SU-DHL-6 (cell line): ENCODE measurements at regions not wholly inside any gene's neighbourhood (a gene's known extent, or its start where the extent isn't known, plus 50 kb on each side); places are given as distances from the start of the nearest gene placed in this dataset.

Source experiments
- H2AFZ ChIP-seq: fragments of 200-600 bp; sonication (generic); 2 replicates; pipeline ENCODE4 v1.6.1; 2014; ENCODE audit warnings: low read depth, mild to moderate bottlenecking, moderate library complexity, mixed read lengths, antibody characterized with exemption, low read length; ENCODE audit not compliant: severe bottlenecking
- H3F3A ChIP-seq: fragments of 200-600 bp; shearing (Covaris generic); 2 replicates; pipeline ENCODE4 v1.6.0; 2016; ENCODE audit warnings: antibody characterized with exemption, mild to moderate bottlenecking; ENCODE audit not compliant: insufficient read depth
- H3K27ac ChIP-seq: fragments of 200-600 bp; sonication (generic); 2 replicates; pipeline ENCODE4 v1.5.1; 2016; ENCODE audit warnings: low read depth, mild to moderate bottlenecking, low read length, moderate library complexity, mixed read lengths
- H3K27me3 ChIP-seq: fragments of 200-600 bp; sonication (generic), shearing (Covaris generic); 2 replicates; pipeline ENCODE4 v1.6.0; 2014; ENCODE audit warnings: mild to moderate bottlenecking, low read length
- H3K36me3 ChIP-seq: fragments of 200-600 bp; sonication (generic); 2 replicates; pipeline ENCODE4 v1.6.1; 2014; ENCODE audit warnings: mild to moderate bottlenecking, low read length, mixed read lengths
- H3K4me2 ChIP-seq: fragments of 300-600, 200-600 bp; shearing (Covaris generic), sonication (generic); 2 replicates; pipeline ENCODE4 v1.6.0; 2014; ENCODE audit warnings: low read length, low read depth, mild to moderate bottlenecking; ENCODE audit not compliant: poor library complexity, severe bottlenecking
- H3K4me3 ChIP-seq: fragments of 200-600 bp; sonication (generic); 2 replicates; pipeline ENCODE4 v1.5.1; 2014; ENCODE audit warnings: antibody characterized with exemption, low read length, mild to moderate bottlenecking, mixed read lengths; ENCODE audit not compliant: insufficient read depth, poor library complexity, severe bottlenecking
- H3K79me2 ChIP-seq: fragments of 200-600 bp; sonication (generic); 2 replicates; pipeline ENCODE4 v1.6.1; 2014; ENCODE audit warnings: mild to moderate bottlenecking, low read length, moderate library complexity; ENCODE audit not compliant: insufficient read depth
- H3K9ac ChIP-seq: fragments of 200-600 bp; sonication (generic); 2 replicates; pipeline ENCODE4 v1.7.0; 2014; ENCODE audit warnings: mild to moderate bottlenecking, low read length
- H3K9me2 ChIP-seq: fragments of 200-600 bp; sonication (generic); replicated peaks from 2 replicates; pipeline ENCODE4 v1.6.1; 2014; ENCODE audit warnings: low read length; ENCODE audit not compliant: insufficient read depth
- H3K9me3 ChIP-seq: fragments of 200-600 bp; sonication (generic); 2 replicates; pipeline ENCODE4 v1.6.1; 2014; ENCODE audit warnings: low read length, mixed read lengths; ENCODE audit not compliant: insufficient read depth
- H4K20me1 ChIP-seq: fragments of 200-600 bp; sonication (generic); 2 replicates; pipeline ENCODE4 v1.6.1; 2014; ENCODE audit warnings: low read depth, mild to moderate bottlenecking, antibody characterized with exemption, low read length, moderate library complexity, mixed read lengths
- CTCF ChIP-seq: fragments of 200-600 bp; sonication (generic); IDR thresholded peaks from one replicate; pipeline ENCODE4 v1.5.1; 2017; ENCODE audit warnings: antibody characterized with exemption, mild to moderate bottlenecking, low read length, moderate library complexity; ENCODE audit not compliant: insufficient read depth, poor library complexity, severe bottlenecking
- EZH2phosphoT487 ChIP-seq: fragments of 200-600 bp; sonication (generic), shearing (Covaris generic); conservative IDR thresholded peaks from 2 replicates; pipeline ENCODE4 v1.6.1; 2018; ENCODE audit warnings: mild to moderate bottlenecking, antibody characterized with exemption, low read length, moderate library complexity, mixed read lengths

GRCh38 chr2:138359532-138359931 is 142.0 kb upstream of the SPOPL start:
- Histone ChIP-seq H3K27ac (no peak overlapping the region), H3K4me2 (no peak overlapping the region), H3K4me3 (no peak overlapping the region), H3F3A (no peaks in the 10 kb centered on the region), H3K9me3 (no peaks in the 10 kb centered on the region), H3K9me2 (no peaks in the 10 kb centered on the region), H4K20me1 (no peaks in the 10 kb centered on the region), H2AFZ (no peak overlapping the region), H3K9ac (no peak overlapping the region), H3K36me3 (no peaks in the 10 kb centered on the region), H3K79me2 (no peaks in the 10 kb centered on the region), H3K27me3 (no peaks in the 10 kb centered on the region)
- TF ChIP-seq CTCF (no peak), EZH2phosphoT487 (no peak)

- Histone ChIP-seq H3K79me2 (no peaks in the 10 kb centered on the region), H3K27ac (no peak overlapping the region), H3K9me2 (no peaks in the 10 kb centered on the region), H3K36me3 (no peaks in the 10 kb centered on the region), H3K27me3 (no peaks in the 10 kb centered on the region), H3F3A (no peaks in the 10 kb centered on the region), H3K4me3 (no peak overlapping the region), H3K9ac (no peak overlapping the region), H2AFZ (no peak overlapping the region), H4K20me1 (no peaks in the 10 kb centered on the region), H3K9me3 (no peaks in the 10 kb centered on the region), H3K4me2 (no peak overlapping the region)
- TF ChIP-seq EZH2phosphoT487 = no peak
- TF ChIP-seq CTCF = no peak
Observed at GRCh38 chr2:138364554-138365162, 136.9 kb upstream of the SPOPL start.

GRCh38 chr2:138365581-138365980 is 136.0 kb upstream of the SPOPL start:
- no peak overlapping the region for H3K9ac ChIP-seq
- H3K27ac ChIP-seq = no peak overlapping the region
- H3K4me3 ChIP-seq = no peak overlapping the region
- H4K20me1 ChIP-seq = no peaks in the 10 kb centered on the region
- H3K9me2 ChIP-seq = no peaks in the 10 kb centered on the region
- H2AFZ ChIP-seq = no peak overlapping the region
- H3K4me2 ChIP-seq = no peak overlapping the region
- H3K27me3 ChIP-seq = no peaks in the 10 kb centered on the region
- no peaks in the 10 kb centered on the region for H3K79me2 ChIP-seq
- H3K9me3 ChIP-seq = no peaks in the 10 kb centered on the region
- H3F3A ChIP-seq = no peaks in the 10 kb centered on the region
- TF ChIP-seq EZH2phosphoT487 (no peak), CTCF (no peak)
- no peaks in the 10 kb centered on the region for H3K36me3 ChIP-seq

GRCh38 chr2:138369856-138370255 is 131.7 kb upstream of the SPOPL start:
- no peaks in the 10 kb centered on the region for H3K9me3 ChIP-seq
- no peaks in the 10 kb centered on the region for H3K79me2 ChIP-seq
- H3K4me2 ChIP-seq = no peak overlapping the region
- no peaks in the 10 kb centered on the region for H3K9me2 ChIP-seq
- H3K9ac ChIP-seq = no peak overlapping the region
- no peak overlapping the region for H2AFZ ChIP-seq
- no peaks in the 10 kb centered on the region for H4K20me1 ChIP-seq
- TF ChIP-seq EZH2phosphoT487 (no peak), CTCF (no peak)
- H3K27ac ChIP-seq = no peak overlapping the region
- no peaks in the 10 kb centered on the region for H3F3A ChIP-seq
- no peaks in the 10 kb centered on the region for H3K36me3 ChIP-seq
- no peak overlapping the region for H3K4me3 ChIP-seq
- H3K27me3 ChIP-seq = no peaks in the 10 kb centered on the region
